Testis (tissue), 2 donors: ENCODE measurements at regions not wholly inside any gene's neighbourhood (a gene's known extent, or its start where the extent isn't known, plus 50 kb on each side); places are given as distances from the start of the nearest gene placed in this dataset.
A peak's percentile ranks its signal among the peaks of the same experiment; 100 is the strongest.

ENCODE experiments used
- DNase-seq: peaks from one replicate; pipeline ENCODE4 v3.0.0-alpha.2; 2019
- H3K27ac ChIP-seq, 2 donors: fragments of 200-600 bp; sonication (generic); one replicate each; pipeline ENCODE4 v1.5.1; 2019
- H3K27me3 ChIP-seq: fragments of 200-600 bp; sonication (generic); one replicate; pipeline ENCODE4 v1.5.1; 2019
- H3K36me3 ChIP-seq: fragments of 200-600 bp; sonication (generic); one replicate; pipeline ENCODE4 v1.5.1; 2017; ENCODE audit warnings: low read depth; ENCODE audit errors: missing control alignments
- H3K4me1 ChIP-seq: fragments of 200-600 bp; sonication (generic); one replicate; pipeline ENCODE4 v1.5.1; 2019
- H3K4me3 ChIP-seq, 2 donors: fragments of 200-600 bp; sonication (generic); one replicate each; pipeline ENCODE4 v1.5.1; 2017 to 2019
- H3K9me3 ChIP-seq: fragments of 200-600 bp; sonication (generic); one replicate; pipeline ENCODE4 v1.5.1; 2017
- CTCF ChIP-seq, 3 experiments: fragments of 450-650 bp in 2 of 3; fragments of 200-600 bp in 1 of 3; sonication (generic) in 1 of 3; IDR thresholded peaks; one replicate each; pipeline ENCODE4 v1.5.1; 2016 to 2019; ENCODE audit warnings: antibody characterized with exemption in 3 of 3, mild to moderate bottlenecking in 2 of 3, moderate library complexity in 1 of 3
- POLR2A ChIP-seq: fragments of 450-650 bp; IDR thresholded peaks from one replicate; pipeline ENCODE4 v1.6.1; 2017; ENCODE audit warnings: antibody characterized with exemption, mild to moderate bottlenecking, moderate library complexity
- WGBS, 2 donors: methylation state at CpG; one replicate each; pipeline ENCODE4 v1.1.5; 2018; 5-methylcytosine and 5-hydroxymethylcytosine counted together
- intact Hi-C: fragments of 100-400 bp; cut with DNase I; formaldehyde crosslinking; loops from one replicate; pipeline ENCODE4 v1.15.1; 2023; ENCODE audit warnings: low total_unique reads

DNA sequence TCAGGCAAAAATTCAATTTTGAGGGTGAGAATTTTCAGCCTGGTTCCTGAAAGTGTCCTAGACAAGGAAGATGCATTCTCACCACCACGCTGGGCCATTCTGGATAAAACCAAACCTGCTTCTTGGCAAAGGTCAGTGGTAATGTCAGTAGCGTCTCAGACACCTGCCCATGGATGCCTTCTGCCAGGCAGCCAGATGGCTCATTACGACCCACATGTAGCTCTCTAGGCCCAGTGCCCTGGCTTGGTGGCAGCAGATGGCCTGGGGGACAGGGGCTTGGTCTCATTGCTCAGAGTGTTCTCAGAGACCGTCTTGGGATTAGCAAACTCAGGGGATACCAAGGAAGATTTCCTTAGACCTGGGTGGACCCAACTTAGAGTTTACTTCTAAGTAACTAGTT is 105.1 kb downstream of the ARF6 start:
- Histone ChIP-seq H3K27me3 (no peaks in the 10 kb centered on the region), H3K27ac (no peak overlapping the region), H3K4me1 (peaks cover 49% of the 10 kb centered on the region), H3K9me3 (no peaks in the 10 kb centered on the region), H3K4me3 (no peak overlapping the region), H3K36me3 (no peaks in the 10 kb centered on the region)
- intact Hi-C loops = no loop called here
- TF ChIP-seq POLR2A (no peak), CTCF (IDR thresholded peaks at IDR 0.05) (no peak)
- DNase-seq = no peak
- WGBS, 2 donors = 90 to 100% methylated on average over 4 of the region's 4 CpGs

GRCh38 chr14:49999146-49999761 is 106.4 kb downstream of the ARF6 start:
- H3K4me1 ChIP-seq = peaks cover 49% of the 10 kb centered on the region
- H3K36me3 ChIP-seq = no peaks in the 10 kb centered on the region
- intact Hi-C loops = no loop called here
- no peak overlapping the region for H3K4me3 ChIP-seq
- H3K9me3 ChIP-seq = no peaks in the 10 kb centered on the region
- H3K27me3 ChIP-seq = no peaks in the 10 kb centered on the region
- peak overlapping the region; percentile 81 to 90 for H3K27ac ChIP-seq
- TF ChIP-seq POLR2A (no peak), CTCF (IDR thresholded peaks at IDR 0.05) (no peak)
- WGBS, 2 donors = 39 to 41% methylated on average over 5 of the region's 5 CpGs
- DNase-seq = peak; percentile 69

DNA sequence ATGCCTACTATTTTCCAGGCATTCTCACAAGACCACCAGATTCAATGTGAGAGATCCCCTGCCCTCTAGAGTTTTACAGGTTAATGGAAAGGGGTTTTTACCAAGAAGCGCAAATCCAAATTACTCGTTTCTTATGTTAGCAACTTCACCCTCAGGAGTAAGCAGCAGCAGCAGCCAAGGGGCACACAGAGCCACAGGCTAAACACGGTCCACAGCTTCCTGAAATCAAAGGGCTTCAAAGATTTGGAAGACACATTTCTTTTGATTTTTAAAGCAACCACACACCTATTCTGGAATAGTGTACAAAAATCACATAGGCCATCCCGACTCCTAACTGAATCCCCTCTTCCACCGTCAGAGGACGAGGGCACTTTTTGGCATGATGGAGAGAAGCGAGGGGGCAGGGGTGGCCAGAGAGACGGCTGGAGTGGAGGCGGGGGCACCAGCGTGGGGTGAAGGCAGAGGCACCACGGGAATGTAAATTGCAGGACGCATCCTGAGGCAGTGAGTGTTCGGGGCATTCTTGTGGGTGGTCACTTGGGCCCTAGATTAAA is 107.0 kb downstream of the ARF6 start:
- peaks cover 48% of the 10 kb centered on the region for H3K4me1 ChIP-seq
- H3K27me3 ChIP-seq = no peaks in the 10 kb centered on the region
- TF ChIP-seq POLR2A (no peak), CTCF (IDR thresholded peaks at IDR 0.05) (no peak)
- H3K4me3 ChIP-seq = no peak overlapping the region
- no peaks in the 10 kb centered on the region for H3K9me3 ChIP-seq
- H3K36me3 ChIP-seq = no peaks in the 10 kb centered on the region
- DNase-seq = no peak
- 43 to 47% methylated on average over 13 of the region's 13 CpGs for WGBS, 2 donors
- peak overlapping the region; percentile 81 to 90 for H3K27ac ChIP-seq
- intact Hi-C loops = no loop called here

DNA sequence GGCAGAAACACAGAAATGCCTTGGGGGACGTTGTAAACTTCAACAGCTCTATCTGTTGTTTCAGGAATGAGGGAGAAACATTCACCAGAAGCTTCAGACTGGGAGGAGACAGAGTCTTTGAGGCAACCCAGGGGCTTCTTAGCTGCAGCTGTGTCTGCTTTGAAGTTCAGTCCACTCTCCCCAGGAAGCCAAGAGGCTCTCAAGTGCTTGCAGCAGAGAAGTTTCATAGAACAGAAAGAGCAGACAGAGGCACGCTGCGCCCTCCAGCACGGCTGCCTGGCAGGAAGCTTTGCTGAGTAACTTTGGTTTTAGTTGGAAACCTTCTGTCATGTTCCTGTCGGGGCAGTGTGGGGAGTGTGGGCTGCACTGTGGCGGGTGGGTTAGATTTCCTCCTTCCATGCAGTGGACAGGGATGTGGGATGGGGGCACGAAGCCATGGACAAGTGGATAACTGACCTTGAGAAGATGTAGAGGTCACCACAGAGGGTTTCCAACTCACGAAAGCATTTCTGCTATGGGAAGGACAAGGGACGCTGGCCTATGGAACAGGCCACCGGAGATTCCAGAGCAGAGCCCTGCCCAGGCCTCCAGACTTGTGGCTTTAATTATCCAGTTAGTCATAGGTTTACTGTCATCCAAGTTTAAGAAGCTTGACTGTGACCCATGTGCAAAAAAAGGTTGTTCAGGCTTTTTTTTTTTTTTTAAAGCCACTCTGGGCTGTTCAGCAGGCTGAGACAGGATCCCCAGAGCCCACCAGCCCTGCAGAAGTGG is 107.7 kb downstream of the ARF6 start:
- peaks cover 43% of the 10 kb centered on the region for H3K4me1 ChIP-seq
- H3K27ac ChIP-seq = peak overlapping the region; percentile 81 to 90
- 17 to 22% methylated on average over 10 of the region's 10 CpGs for WGBS, 2 donors
- H3K27me3 ChIP-seq = no peaks in the 10 kb centered on the region
- no peak overlapping the region for H3K4me3 ChIP-seq
- no peak for TF ChIP-seq CTCF (IDR thresholded peaks at IDR 0.05)
- TF ChIP-seq POLR2A = no peak
- H3K9me3 ChIP-seq = no peaks in the 10 kb centered on the region
- intact Hi-C loops = no loop called here
- H3K36me3 ChIP-seq = no peaks in the 10 kb centered on the region
- peak; percentile 68 for DNase-seq
